Astrocyte of the cerebellum (primary cell): ENCODE measurements at regions not wholly inside any gene's neighbourhood (a gene's known extent, or its start where the extent isn't known, plus 50 kb on each side); places are given as distances from the start of the nearest gene placed in this dataset.

ENCODE experiments used
- DNase-seq: peaks from one replicate; pipeline ENCODE4 v3.0.0-alpha.2; 2011; ENCODE audit warnings: low read depth
- H3K4me3 ChIP-seq: 2 replicates; pipeline ENCODE4 v1.5.1; 2011; ENCODE audit warnings: mild to moderate bottlenecking, low read depth, low read length, moderate library complexity
- CTCF ChIP-seq: IDR thresholded peaks from 2 replicates; pipeline ENCODE4 v1.5.1; 2012; ENCODE audit warnings: low read length, low read depth, moderate library complexity, mild to moderate bottlenecking; ENCODE audit errors: missing control alignments
- in situ Hi-C: cut with HindIII; loops from 2 replicates; pipeline ENCODE4 v1.10.0; 2017; ENCODE audit warnings: low sequenced_read_pairs

DNA sequence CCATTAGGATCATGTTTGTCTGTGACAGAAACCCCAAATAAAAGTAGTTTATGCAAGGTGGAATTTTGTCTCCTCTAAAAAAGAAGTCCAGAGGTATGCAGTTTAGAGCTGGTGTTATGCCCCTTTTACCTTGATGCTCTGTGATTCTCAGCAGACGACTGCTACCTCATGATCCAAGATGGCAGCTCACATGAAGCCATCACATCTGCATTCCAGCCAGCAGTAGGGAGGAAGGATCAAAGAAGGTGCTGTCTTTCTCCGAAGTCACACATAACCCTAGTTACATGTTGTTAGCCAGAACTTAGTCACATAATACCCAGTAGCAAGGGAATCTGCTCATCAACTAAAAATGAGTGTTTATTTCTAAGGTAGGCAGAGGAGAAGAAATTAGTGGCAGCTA is 135.7 kb upstream of the HS3ST2 start:
- H3K4me3 ChIP-seq = no peak overlapping the region
- no peak for TF ChIP-seq CTCF
- in situ Hi-C loops = no loop called here
- DNase-seq = no peak

GRCh38 chr16:22681554-22682291 is 132.2 kb upstream of the HS3ST2 start:
- in situ Hi-C loops = no loop called here
- DNase-seq = no peak
- TF ChIP-seq CTCF = no peak
- no peak overlapping the region for H3K4me3 ChIP-seq

DNA sequence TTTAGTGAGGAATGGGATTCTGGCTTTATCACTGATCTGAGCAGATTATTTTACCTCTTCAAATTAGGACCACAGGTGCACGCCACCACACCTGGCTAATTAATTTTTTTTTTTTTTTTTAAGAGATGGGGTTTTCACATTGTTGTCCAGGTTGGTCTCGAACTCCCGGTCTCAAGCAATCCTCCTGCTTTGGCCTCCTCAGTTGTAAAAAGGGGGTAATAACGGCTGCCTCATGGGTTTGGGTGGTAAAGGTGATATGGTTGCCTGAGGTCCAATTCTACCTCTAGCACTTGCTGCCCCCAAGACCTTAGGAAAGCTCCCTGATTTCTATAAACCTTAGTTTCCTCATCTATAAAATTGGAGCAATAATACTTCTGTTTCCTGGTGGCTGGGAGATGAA is 130.7 kb upstream of the HS3ST2 start:
- no peak overlapping the region for H3K4me3 ChIP-seq
- in situ Hi-C loops = no loop called here
- DNase-seq = no peak
- TF ChIP-seq CTCF = no peak

DNA sequence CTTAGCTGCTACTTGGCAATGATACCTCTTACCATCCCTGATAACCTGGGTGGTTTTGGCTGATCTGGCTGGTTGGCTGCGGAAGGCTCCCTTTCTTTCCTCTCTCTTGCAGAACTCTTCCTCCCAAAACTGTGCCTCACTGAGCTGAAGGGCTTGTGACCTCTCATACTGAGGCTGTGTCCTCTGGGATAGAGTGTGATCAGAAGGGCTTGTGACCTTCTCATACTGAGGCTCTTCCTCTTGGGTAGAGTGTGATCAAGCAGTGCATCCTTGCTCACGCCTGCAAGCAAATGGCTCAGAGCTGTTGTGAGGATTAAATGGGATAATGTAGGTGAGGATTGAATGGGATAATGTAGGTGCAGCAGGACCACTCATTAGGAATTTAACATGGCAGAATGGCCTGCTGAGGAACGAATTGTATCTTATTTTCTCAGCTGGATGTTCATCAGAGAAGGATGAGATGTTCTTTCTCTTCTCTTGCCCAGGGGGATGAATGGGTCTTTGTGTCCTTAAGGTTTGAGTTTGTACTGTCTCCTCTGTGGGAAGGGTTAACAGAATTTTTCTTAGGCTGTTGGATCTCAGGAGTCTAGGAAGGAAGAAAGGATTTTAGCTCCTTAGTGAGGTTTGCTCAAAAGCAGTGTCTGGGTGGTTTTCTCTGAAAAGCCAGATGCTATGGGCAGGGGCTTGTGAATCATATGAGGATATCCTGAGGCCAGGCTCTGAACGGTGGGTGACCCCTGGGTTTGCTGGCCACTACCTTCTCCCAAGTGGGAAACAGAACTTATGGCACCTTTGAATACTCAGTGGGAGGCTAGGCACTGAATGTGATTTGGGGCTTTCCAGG is 130.0 kb upstream of the HS3ST2 start:
- no peak for DNase-seq
- in situ Hi-C loops = no loop called here
- no peak overlapping the region for H3K4me3 ChIP-seq
- no peak for TF ChIP-seq CTCF

DNA sequence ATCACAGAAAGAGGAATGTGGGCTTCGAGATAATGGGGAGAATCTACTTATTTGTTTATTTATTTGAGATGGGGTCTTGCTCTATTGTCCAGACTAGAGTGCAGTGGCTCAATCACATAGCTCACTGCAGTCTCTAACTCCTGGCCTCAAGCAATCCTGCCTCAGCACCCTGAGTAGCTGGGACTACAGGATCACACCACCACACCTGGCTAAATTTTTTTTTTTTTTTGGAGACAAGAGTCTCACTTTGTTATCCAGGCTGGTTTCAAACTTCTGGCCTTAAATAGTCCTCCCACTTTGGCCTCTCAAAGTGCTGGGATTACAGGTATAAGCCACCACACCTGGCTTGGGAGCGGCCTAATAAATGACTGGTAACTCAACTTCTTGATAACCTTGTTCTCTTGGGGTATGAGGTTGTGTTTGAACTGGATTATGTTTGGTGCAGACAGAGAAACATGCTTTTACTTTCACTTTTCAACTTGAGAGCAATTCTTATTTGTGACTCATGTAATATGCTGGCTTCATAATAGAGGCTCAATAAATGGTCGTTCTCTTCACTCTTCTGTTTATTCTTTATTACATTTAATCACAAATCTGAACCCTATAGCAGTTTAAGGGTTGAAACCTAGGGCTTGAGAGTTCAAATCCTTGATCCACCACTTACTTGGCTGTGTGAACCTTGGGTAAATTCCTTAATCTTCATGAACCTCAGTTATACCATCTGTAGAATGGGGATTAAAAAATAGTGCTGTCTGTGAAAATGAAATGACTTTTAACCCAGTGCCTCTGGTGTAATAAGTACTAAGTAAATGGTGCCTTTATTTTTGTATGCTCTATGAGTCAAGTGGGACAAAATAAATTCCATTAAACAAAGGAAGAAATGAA is 129.1 kb upstream of the HS3ST2 start:
- TF ChIP-seq CTCF = no peak

DNA sequence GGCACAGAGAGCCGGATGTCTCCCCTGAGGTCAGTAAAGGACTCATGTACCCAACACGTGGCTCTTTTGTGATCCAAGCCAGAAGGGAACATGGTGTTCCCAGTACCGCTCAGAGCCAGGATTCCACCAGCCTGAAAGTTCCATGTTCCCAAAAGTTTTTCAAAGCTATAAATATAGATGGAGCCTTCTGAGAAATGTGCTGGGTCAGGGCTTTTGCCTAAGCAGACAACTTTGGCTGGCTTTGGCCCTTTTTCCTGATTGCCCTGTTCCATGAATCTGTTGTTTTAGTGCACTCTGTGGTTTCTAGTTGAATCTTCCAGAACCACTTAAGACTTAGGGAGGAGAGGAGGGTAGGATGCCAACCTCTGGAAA is 128.5 kb upstream of the HS3ST2 start:
- TF ChIP-seq CTCF = no peak
- in situ Hi-C loops = no loop called here
- DNase-seq = no peak
- no peak overlapping the region for H3K4me3 ChIP-seq

More for the DNA sequence above, 129.1 kb upstream of the HS3ST2 start:
- H3K4me3 ChIP-seq = no peak overlapping the region
- DNase-seq = no peak
- in situ Hi-C loops = no loop called here
